HG02642 (cell line): ENCODE measurements at regions not wholly inside any gene's neighbourhood (a gene's known extent, or its start where the extent isn't known, plus 50 kb on each side); places are given as distances from the start of the nearest gene placed in this dataset.
"Not testable (repeated sequence)": the region's sequence is repeated elsewhere in the genome, so short reads cannot be mapped to it uniquely, and the experiment has no call there.

Experiments
- ATAC-seq: cut with Tn5 transposase; IDR thresholded peaks from one replicate; pipeline ENCODE4 v1.9.1; 2021; ENCODE audit warnings: mild to moderate bottlenecking; ENCODE audit not compliant: unreplicated experiment, poor library complexity

- ATAC-seq, result no peak
Measured at GRCh38 chr4:161329852-161330251, 833.9 kb downstream of the FSTL5 start.

GRCh38 chr4:161321706-161322105 lies 842.1 kb downstream of the FSTL5 start:
- no peak for ATAC-seq

GRCh38 chr4:161320377-161320776 lies 843.4 kb downstream of the FSTL5 start:
- ATAC-seq, result peak; percentile 83

GRCh38 chr4:161317000-161317399 lies 846.8 kb downstream of the FSTL5 start:
- ATAC-seq, result no peak

GRCh38 chr4:161314371-161314770 lies 849.4 kb downstream of the FSTL5 start:
- no peak for ATAC-seq

- ATAC-seq, result no peak
Measured at GRCh38 chr4:161303551-161303950, 860.2 kb downstream of the FSTL5 start.

- no peak for ATAC-seq
Measured at GRCh38 chr4:161291222-161291621, 872.6 kb downstream of the FSTL5 start.

GRCh38 chr4:161287678-161288352 lies 876.0 kb downstream of the FSTL5 start:
- peak; percentile 64 for ATAC-seq

- no peak for ATAC-seq
Measured at GRCh38 chr4:161285461-161285860, 878.3 kb downstream of the FSTL5 start.

- no peak for ATAC-seq
Measured at GRCh38 chr4:161280929-161281328, 882.9 kb downstream of the FSTL5 start.

- ATAC-seq, result no peak
Measured at GRCh38 chr4:161279095-161279494, 884.7 kb downstream of the FSTL5 start.

- not testable (repeated sequence) for ATAC-seq
Measured at GRCh38 chr4:161277150-161277787, 886.5 kb downstream of the FSTL5 start.

GRCh38 chr4:161273607-161274006 lies 890.2 kb downstream of the FSTL5 start:
- no peak for ATAC-seq

GRCh38 chr4:161260819-161261218 lies 903.0 kb downstream of the FSTL5 start:
- no peak for ATAC-seq

GRCh38 chr4:161256716-161257115 lies 907.1 kb downstream of the FSTL5 start:
- ATAC-seq, result no peak

GRCh38 chr4:161256172-161256571 lies 907.6 kb downstream of the FSTL5 start:
- no peak for ATAC-seq

- ATAC-seq, result no peak
Measured at GRCh38 chr4:161254375-161254774, 909.4 kb downstream of the FSTL5 start.

GRCh38 chr4:161252520-161253141 lies 911.2 kb downstream of the FSTL5 start:
- peak; percentile 75 for ATAC-seq

GRCh38 chr4:161249779-161250440 lies 913.9 kb downstream of the FSTL5 start:
- no peak for ATAC-seq

GRCh38 chr4:161248880-161249279 lies 914.9 kb downstream of the FSTL5 start:
- no peak for ATAC-seq

GRCh38 chr4:161247831-161248230 lies 916.0 kb downstream of the FSTL5 start:
- no peak for ATAC-seq
